GM12891 (cell line): ENCODE measurements at regions not wholly inside any gene's neighbourhood (a gene's known extent, or its start where the extent isn't known, plus 50 kb on each side); places are given as distances from the start of the nearest gene placed in this dataset.
"Not testable (repeated sequence)": the region's sequence is repeated elsewhere in the genome, so short reads cannot be mapped to it uniquely, and the experiment has no call there.

ENCODE experiments used
- POLR2A ChIP-seq: IDR thresholded peaks from 2 replicates; pipeline ENCODE4 v1.6.1; 2011; ENCODE audit warnings: low read depth, low read length, control low read depth
- POLR2AphosphoS5 ChIP-seq: IDR thresholded peaks from 2 replicates; pipeline ENCODE4 v1.6.1; 2011; ENCODE audit warnings: low read depth, low read length, control low read depth

- not testable (repeated sequence) for TF ChIP-seq POLR2AphosphoS5, POLR2A
Measured at GRCh38 chr17:46434450-46435062, 73.0 kb upstream of the ARL17B start.
